Left lung (tissue), 4 donors: ENCODE measurements at regions not wholly inside any gene's neighbourhood (a gene's known extent, or its start where the extent isn't known, plus 50 kb on each side); places are given as distances from the start of the nearest gene placed in this dataset.
"Not testable (repeated sequence)": the region's sequence is repeated elsewhere in the genome, so short reads cannot be mapped to it uniquely, and the experiment has no call there.

Experiments
- ATAC-seq: fragments of 200-7000 bp; cut with Tn5 transposase; one replicate; pipeline ENCODE4 v1.9.1; 2020; ENCODE audit warnings: moderate library complexity
- DNase-seq, 4 donors: peaks; one replicate each; pipeline ENCODE4 v3.0.0-alpha.2; 2013 to 2020
- H3K27ac ChIP-seq, 2 donors: fragments of 200-600 bp; sonication (generic) in 1 of 2; one replicate each; pipeline versions ENCODE4 v1.5.0 to v1.8.0; 2020 to 2021
- H3K27me3 ChIP-seq, 2 donors: fragments of 200-600 bp; sonication (generic) in 1 of 2; one replicate each; pipeline versions ENCODE4 v1.5.0 to v1.8.0; 2020 to 2021
- H3K36me3 ChIP-seq, 2 donors: fragments of 200-600 bp; sonication (generic) in 1 of 2; one replicate each; pipeline versions ENCODE4 v1.5.0 to v1.8.0; 2020 to 2021
- H3K4me1 ChIP-seq, 2 donors: fragments of 200-600 bp; one replicate each; pipeline ENCODE4 v1.8.0; 2021
- H3K4me3 ChIP-seq, 2 donors: fragments of 200-600 bp; sonication (generic) in 1 of 2; one replicate each; pipeline versions ENCODE4 v1.5.0 to v1.8.0; 2020 to 2021; ENCODE audit warnings: mild to moderate bottlenecking in 1 of 2
- H3K9me3 ChIP-seq, 2 donors: fragments of 200-600 bp; sonication (generic) in 1 of 2; one replicate each; pipeline versions ENCODE4 v1.5.0 to v1.8.0; 2020 to 2021
- intact Hi-C, 2 donors: fragments of 100-400 bp; cut with DNase I; formaldehyde crosslinking; loops; one replicate each; pipeline versions ENCODE4 v1.11.2 to v1.14.2; 2022
- TF ChIP-seq, protein P1 (sequence below), 2 donors: fragments of 200-600 bp; sonication (generic) in 1 of 2; IDR thresholded peaks; one replicate each; pipeline versions ENCODE4 v1.5.0 to v1.8.0; 2021; ENCODE audit warnings: antibody characterized with exemption in 2 of 2
- donor health status: DM: no; HTN: yes; CAD: no.
- donor health status: DM: no; HTN: no; CAD: no.

DNA sequence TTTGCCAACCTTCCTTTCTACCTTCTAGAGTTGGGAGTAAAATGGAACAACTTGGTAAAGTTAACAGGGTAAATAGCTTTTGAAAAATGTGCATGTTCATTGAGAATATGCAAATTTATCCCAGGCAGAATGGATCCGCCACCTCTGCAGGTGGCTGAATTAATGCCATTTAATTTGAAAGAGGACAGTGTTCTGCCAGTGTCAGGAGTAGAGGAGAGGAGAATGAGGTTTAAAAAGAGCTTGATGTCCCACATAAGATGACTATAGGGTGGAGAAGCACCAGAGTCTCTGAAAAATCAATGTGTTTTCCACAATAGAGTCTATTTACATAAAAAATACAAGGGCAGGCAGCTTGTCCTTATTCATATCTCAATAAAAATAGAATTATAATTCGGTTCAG lies 1804.3 kb upstream of the PCDH10 start:
- Histone ChIP-seq H3K4me3 (no peak overlapping the region), H3K9me3 (no peaks in the 10 kb centered on the region), H3K27me3 (no peaks in the 10 kb centered on the region), H3K36me3 (no peaks in the 10 kb centered on the region), H3K27ac (no peak overlapping the region), H3K4me1 (no peaks in the 10 kb centered on the region)
- ATAC-seq (no peak), DNase-seq (no peak)
- intact Hi-C loops, result no loop called here
- TF ChIP-seq, protein P1, sequence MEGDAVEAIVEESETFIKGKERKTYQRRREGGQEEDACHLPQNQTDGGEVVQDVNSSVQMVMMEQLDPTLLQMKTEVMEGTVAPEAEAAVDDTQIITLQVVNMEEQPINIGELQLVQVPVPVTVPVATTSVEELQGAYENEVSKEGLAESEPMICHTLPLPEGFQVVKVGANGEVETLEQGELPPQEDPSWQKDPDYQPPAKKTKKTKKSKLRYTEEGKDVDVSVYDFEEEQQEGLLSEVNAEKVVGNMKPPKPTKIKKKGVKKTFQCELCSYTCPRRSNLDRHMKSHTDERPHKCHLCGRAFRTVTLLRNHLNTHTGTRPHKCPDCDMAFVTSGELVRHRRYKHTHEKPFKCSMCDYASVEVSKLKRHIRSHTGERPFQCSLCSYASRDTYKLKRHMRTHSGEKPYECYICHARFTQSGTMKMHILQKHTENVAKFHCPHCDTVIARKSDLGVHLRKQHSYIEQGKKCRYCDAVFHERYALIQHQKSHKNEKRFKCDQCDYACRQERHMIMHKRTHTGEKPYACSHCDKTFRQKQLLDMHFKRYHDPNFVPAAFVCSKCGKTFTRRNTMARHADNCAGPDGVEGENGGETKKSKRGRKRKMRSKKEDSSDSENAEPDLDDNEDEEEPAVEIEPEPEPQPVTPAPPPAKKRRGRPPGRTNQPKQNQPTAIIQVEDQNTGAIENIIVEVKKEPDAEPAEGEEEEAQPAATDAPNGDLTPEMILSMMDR (IDR thresholded peaks at IDR 0.05), result no peak

DNA sequence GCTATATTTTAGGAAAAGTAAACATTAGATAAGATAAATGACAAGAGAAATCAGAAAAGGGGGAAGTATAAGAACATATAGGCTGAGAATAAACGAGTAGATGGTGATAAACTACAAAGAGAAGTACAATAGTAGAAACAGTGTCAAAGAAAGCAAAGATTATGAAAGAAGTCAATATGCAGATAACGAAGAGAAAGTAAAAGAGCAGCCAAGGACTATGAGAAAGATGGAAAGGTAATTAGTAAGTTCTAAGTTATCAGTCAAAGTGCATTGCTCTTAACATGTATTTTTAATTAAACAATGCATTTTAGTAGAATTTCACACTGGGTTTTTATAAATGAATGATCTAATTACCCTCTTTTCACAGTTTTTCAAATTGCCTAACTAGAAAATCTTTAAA lies 1801.3 kb upstream of the PCDH10 start:
- intact Hi-C loops, result no loop called here

DNA sequence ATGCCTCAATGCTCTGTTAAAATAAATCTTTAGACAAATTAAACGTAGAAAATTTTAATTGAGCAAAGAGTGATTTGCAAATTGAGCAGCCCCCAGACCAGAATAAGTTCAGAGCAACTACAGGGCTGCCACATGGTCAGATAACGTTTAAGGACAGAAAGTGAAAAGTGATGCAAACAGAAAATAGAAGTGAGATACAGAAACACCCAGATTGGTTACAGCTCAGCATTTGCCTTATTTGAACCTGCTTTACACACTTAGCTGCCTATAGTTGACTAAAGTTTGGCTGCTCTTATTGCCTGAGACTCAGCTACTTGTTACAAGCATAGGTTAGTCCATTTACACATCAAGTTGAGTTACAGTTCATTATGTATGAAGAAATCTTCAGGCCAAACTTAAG lies 1800.8 kb upstream of the PCDH10 start:
- Histone ChIP-seq H3K9me3 (no peaks in the 10 kb centered on the region), H3K27ac (no peak overlapping the region), H3K4me3 (no peak overlapping the region), H3K27me3 (no peaks in the 10 kb centered on the region), H3K4me1 (no peaks in the 10 kb centered on the region), H3K36me3 (no peaks in the 10 kb centered on the region)
- TF ChIP-seq, protein P1 (IDR thresholded peaks at IDR 0.05), result no peak
- intact Hi-C loops, result no loop called here
- no peak for ATAC-seq
- no peak for DNase-seq

More for the DNA sequence above, 1801.3 kb upstream of the PCDH10 start:
- no peaks in the 10 kb centered on the region for H3K36me3 ChIP-seq
- no peak overlapping the region for H3K27ac ChIP-seq
- H3K4me1 ChIP-seq, result no peaks in the 10 kb centered on the region
- H3K4me3 ChIP-seq, result no peak overlapping the region
- H3K27me3 ChIP-seq, result no peaks in the 10 kb centered on the region
- TF ChIP-seq, protein P1 (IDR thresholded peaks at IDR 0.05), result no peak
- DNase-seq (no peak), ATAC-seq (no peak)
- no peaks in the 10 kb centered on the region for H3K9me3 ChIP-seq

DNA sequence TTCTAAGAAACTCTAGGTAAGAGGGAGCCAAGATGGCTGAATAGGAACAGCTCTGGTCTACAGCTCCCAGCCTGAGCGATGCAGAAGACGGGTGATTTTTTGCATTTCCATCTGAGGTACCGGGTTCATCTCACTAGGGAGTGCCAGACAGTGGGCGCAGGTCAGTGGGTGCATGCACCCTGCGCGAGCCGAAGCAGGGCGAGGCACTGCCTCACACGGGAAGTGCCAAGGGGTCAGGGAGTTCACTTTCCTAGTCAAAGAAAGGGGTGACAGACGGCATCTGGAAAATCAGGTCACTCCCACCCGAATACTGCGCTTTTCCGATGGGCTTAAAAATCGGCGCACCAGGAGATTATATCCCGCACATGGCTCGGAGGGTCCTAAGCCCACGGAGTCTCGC lies 1796.7 kb upstream of the PCDH10 start:
- ATAC-seq, H3K36me3 ChIP-seq, H3K27me3 ChIP-seq, H3K4me3 ChIP-seq, H3K4me1 ChIP-seq, H3K9me3 ChIP-seq, intact Hi-C loops, H3K27ac ChIP-seq: not testable (repeated sequence)
- peak in 1 of 4 donors; percentile 36 for DNase-seq

DNA sequence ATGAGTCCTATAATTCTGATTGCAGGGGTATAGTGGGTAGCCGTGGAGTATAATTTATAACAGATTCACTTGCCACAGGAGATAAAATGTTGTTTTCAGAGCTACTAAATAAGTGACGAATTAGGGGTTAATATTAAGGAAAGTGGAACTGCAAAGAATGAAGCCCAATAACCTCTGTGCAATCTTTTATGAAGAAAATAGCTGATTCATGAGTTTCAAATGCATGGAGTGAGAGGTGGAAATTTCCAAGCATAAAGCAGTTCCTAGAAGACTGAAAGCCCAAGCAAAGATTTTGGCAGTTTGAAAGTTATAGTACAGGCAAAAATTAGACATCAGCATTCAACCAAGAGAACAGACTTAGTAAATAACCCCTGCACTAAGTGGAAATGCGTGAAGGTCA lies 1782.4 kb upstream of the PCDH10 start:
- no peaks in the 10 kb centered on the region for H3K36me3 ChIP-seq
- no peaks in the 10 kb centered on the region for H3K27me3 ChIP-seq
- TF ChIP-seq, protein P1 (IDR thresholded peaks at IDR 0.05), result no peak
- no peak for ATAC-seq
- H3K4me3 ChIP-seq, result no peak overlapping the region
- no peak for DNase-seq
- H3K9me3 ChIP-seq, result no peaks in the 10 kb centered on the region
- H3K27ac ChIP-seq, result no peak overlapping the region
- no peaks in the 10 kb centered on the region for H3K4me1 ChIP-seq
- intact Hi-C loops, result no loop called here

DNA sequence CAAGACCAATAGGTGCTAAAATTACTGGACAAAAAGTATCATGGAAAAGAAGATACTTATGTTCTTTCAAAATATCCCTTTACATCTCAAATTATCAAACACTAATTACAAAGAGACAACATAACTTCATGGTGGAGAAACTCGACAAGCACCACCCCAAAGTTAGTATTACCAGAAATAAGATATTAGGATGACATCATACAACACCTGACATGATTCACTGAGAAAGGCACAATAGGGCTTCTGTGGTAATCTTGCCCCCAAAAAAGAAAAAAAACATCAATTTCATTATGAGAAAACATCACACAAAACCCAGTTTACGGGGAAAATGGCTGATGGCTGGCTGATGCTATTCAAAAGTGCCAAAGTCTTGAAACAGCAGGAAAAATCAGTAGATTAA lies 1781.7 kb upstream of the PCDH10 start:
- TF ChIP-seq, protein P1 (IDR thresholded peaks at IDR 0.05), result no peak
- ATAC-seq (no peak), DNase-seq (no peak)
- Histone ChIP-seq H3K36me3 (no peaks in the 10 kb centered on the region), H3K9me3 (no peaks in the 10 kb centered on the region), H3K4me1 (no peaks in the 10 kb centered on the region), H3K4me3 (no peak overlapping the region), H3K27ac (no peak overlapping the region), H3K27me3 (no peaks in the 10 kb centered on the region)
- intact Hi-C loops, result no loop called here
